ENCODE measurements at regions not wholly inside any gene's neighbourhood (a gene's known extent, or its start where the extent isn't known, plus 50 kb on each side); places are given as distances from the start of the nearest gene placed in this dataset.
"Not testable (repeated sequence)": the region's sequence is repeated elsewhere in the genome, so short reads cannot be mapped to it uniquely, and the experiment has no call there.

DNA sequence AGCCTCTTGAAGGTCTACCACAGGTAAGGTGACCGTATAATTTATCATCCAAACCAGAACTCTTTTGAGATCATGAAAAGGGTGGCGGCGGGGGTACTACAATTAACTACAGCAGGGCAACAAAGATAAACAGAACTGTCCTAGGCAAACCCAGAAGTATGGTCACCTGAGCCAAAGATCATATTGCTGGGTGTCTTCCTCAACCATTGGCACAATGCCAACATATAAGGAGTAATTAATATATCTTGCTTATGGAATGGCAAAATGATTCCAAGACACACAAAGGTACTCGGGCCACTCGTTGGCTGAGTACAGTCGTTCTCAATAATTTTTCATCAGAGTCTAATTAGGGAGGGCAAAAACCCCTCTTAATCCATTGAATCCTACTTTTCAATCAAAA, 273.3 kb downstream of the QDPR start:
- Histone ChIP-seq H3K27ac (no peak overlapping the region), H3K4me3 (no peak overlapping the region), H3K9me3 (no peaks in the 10 kb centered on the region), H3K36me3 (no peaks in the 10 kb centered on the region), H3K4me1 (replicated peaks) (no peaks in the 10 kb centered on the region), H3K27me3 (replicated peaks; ENCODE audit: insufficient read depth) (no peaks in the 10 kb centered on the region)
- intact Hi-C loops (cut with DNase I), result no loop called here
- TF ChIP-seq POLR2AphosphoS5 (IDR thresholded peaks at IDR 0.05) (no peak), CTCF (IDR thresholded peaks at IDR 0.05) (no peak), POLR2A (IDR thresholded peaks at IDR 0.05) (no peak)
- WGBS, result 95% methylated on average over 6 of the region's 6 CpGs
- DNase-seq (ENCODE audit: low spot score), result no peak

DNA sequence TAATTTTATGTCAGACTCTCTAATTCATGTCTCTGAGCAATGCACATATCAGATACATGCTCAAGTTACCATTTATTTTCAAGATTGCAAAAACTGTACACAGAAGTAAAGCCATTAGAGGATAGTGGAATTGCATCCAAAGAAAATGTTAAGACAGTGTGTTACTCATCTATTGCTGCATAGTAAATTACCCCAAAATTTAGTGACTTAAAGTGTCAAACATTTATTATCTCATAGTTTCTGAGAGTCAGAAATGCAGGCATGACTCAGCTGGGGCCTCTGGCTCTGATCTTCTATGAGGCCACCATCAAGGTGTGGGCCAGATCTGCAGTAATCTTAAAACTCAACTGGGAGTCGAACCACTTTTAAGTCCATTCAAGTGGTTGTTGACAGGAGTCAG, 275.2 kb downstream of the QDPR start:
- 56% methylated on average over 1 of the region's 1 CpG for WGBS
- H3K4me1 ChIP-seq (replicated peaks), result no peaks in the 10 kb centered on the region
- intact Hi-C loops (cut with DNase I), result no loop called here
- H3K9me3 ChIP-seq, result no peaks in the 10 kb centered on the region
- H3K27me3 ChIP-seq (replicated peaks; ENCODE audit: insufficient read depth), result no peaks in the 10 kb centered on the region
- H3K27ac ChIP-seq, result no peak overlapping the region
- no peak overlapping the region for H3K4me3 ChIP-seq
- no peak for TF ChIP-seq POLR2A (IDR thresholded peaks at IDR 0.05)
- TF ChIP-seq POLR2AphosphoS5 (IDR thresholded peaks at IDR 0.05), result no peak
- no peak for DNase-seq (ENCODE audit: low spot score)
- H3K36me3 ChIP-seq, result no peaks in the 10 kb centered on the region

DNA sequence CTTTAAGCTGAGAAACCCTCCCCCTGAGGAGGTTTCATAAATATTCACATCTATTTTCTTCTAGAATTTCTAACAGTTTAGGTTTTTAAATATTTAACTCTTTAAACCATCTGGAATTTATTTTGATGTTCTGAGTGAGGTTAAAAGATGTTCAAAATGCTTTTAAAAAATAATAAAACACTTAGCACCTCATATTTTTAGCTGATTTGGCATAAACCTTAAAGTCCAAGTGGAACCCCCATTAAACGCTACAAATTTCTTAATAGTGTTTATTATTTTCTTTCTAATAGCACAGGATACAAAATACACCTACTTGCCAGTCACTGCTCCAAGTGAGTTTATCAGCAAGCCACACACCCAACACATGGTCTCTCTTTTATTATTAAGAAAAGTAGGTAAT, 277.2 kb downstream of the QDPR start:
- no peak overlapping the region for H3K27ac ChIP-seq
- no peak for TF ChIP-seq POLR2A (IDR thresholded peaks at IDR 0.05)
- TF ChIP-seq CTCF (IDR thresholded peaks at IDR 0.05), result no peak
- no peak for TF ChIP-seq POLR2AphosphoS5 (IDR thresholded peaks at IDR 0.05)
- DNase-seq (ENCODE audit: low spot score), result no peak
- H3K27me3 ChIP-seq (replicated peaks; ENCODE audit: insufficient read depth), result no peaks in the 10 kb centered on the region
- WGBS, result 84% methylated on average over 1 of the region's 1 CpG
- no peaks in the 10 kb centered on the region for H3K9me3 ChIP-seq
- no peaks in the 10 kb centered on the region for H3K36me3 ChIP-seq
- H3K4me1 ChIP-seq (replicated peaks), result no peaks in the 10 kb centered on the region
- H3K4me3 ChIP-seq, result no peak overlapping the region
- intact Hi-C loops (cut with DNase I), result no loop called here

GRCh38 chr4:17232566-17233253, 279.2 kb downstream of the QDPR start:
- Histone ChIP-seq H3K9me3 (no peaks in the 10 kb centered on the region), H3K27me3 (replicated peaks; ENCODE audit: insufficient read depth) (no peaks in the 10 kb centered on the region), H3K4me3 (no peak overlapping the region), H3K27ac (no peak overlapping the region), H3K36me3 (no peaks in the 10 kb centered on the region), H3K4me1 (replicated peaks) (no peaks in the 10 kb centered on the region)
- no peak for TF ChIP-seq POLR2AphosphoS5 (IDR thresholded peaks at IDR 0.05)
- no peak for TF ChIP-seq POLR2A (IDR thresholded peaks at IDR 0.05)
- no peak for TF ChIP-seq CTCF (IDR thresholded peaks at IDR 0.05)
- no peak for DNase-seq (ENCODE audit: low spot score)
- intact Hi-C loops (cut with DNase I), result no loop called here
- 57% methylated on average over 3 of the region's 3 CpGs for WGBS

- intact Hi-C loops (cut with DNase I); H3K9me3 ChIP-seq; H3K4me1 ChIP-seq (replicated peaks); H3K4me3 ChIP-seq; H3K36me3 ChIP-seq; DNase-seq (ENCODE audit: low spot score); H3K27ac ChIP-seq; H3K27me3 ChIP-seq (replicated peaks; ENCODE audit: insufficient read depth): not testable (repeated sequence)
- 74% methylated on average over 9 of the region's 9 CpGs for WGBS
Measured at GRCh38 chr4:17231880-17232475, 279.9 kb downstream of the QDPR start.

GRCh38 chr4:17230727-17231126, 281.2 kb downstream of the QDPR start:
- WGBS, result 11% methylated on average over 1 of the region's 1 CpG
- intact Hi-C loops (cut with DNase I), result no loop called here
- no peak overlapping the region for H3K4me3 ChIP-seq
- no peak for TF ChIP-seq CTCF (IDR thresholded peaks at IDR 0.05)
- no peak for TF ChIP-seq POLR2AphosphoS5 (IDR thresholded peaks at IDR 0.05)
- TF ChIP-seq POLR2A (IDR thresholded peaks at IDR 0.05), result no peak
- no peak overlapping the region for H3K27ac ChIP-seq
- no peaks in the 10 kb centered on the region for H3K27me3 ChIP-seq (replicated peaks; ENCODE audit: insufficient read depth)
- no peak for DNase-seq (ENCODE audit: low spot score)
- no peaks in the 10 kb centered on the region for H3K9me3 ChIP-seq
- H3K36me3 ChIP-seq, result no peaks in the 10 kb centered on the region
- H3K4me1 ChIP-seq (replicated peaks), result no peaks in the 10 kb centered on the region

Data from prostate gland (tissue), 2 donors.